Fibroblast of peridontal ligament (primary cell): ENCODE measurements at regions not wholly inside any gene's neighbourhood (a gene's known extent, or its start where the extent isn't known, plus 50 kb on each side); places are given as distances from the start of the nearest gene placed in this dataset.
"Not testable (repeated sequence)": the region's sequence is repeated elsewhere in the genome, so short reads cannot be mapped to it uniquely, and the experiment has no call there.

Source experiments
- DNase-seq: peaks from one replicate; pipeline ENCODE4 v3.0.0-alpha.2; 2010; ENCODE audit errors: extremely low read depth

- no peak for DNase-seq
Observed at GRCh38 chrX:750263-750662, 119.7 kb downstream of the SHOX start.

- DNase-seq: no peak
Observed at GRCh38 chrX:747176-747575, 116.6 kb downstream of the SHOX start.

- DNase-seq: no peak
Observed at GRCh38 chrX:739611-740010, 109.0 kb downstream of the SHOX start.

- not testable (repeated sequence) for DNase-seq
Observed at GRCh38 chrX:737021-737420, 106.4 kb downstream of the SHOX start.

GRCh38 chrX:734362-734761 is 103.8 kb downstream of the SHOX start:
- DNase-seq: no peak

GRCh38 chrX:733961-734360 is 103.4 kb downstream of the SHOX start:
- no peak for DNase-seq

- no peak for DNase-seq
Observed at GRCh38 chrX:729583-730409, 99.2 kb downstream of the SHOX start.

- not testable (repeated sequence) for DNase-seq
Observed at GRCh38 chrX:729101-729500, 98.5 kb downstream of the SHOX start.

- DNase-seq: not testable (repeated sequence)
Observed at GRCh38 chrX:728639-729038, 98.0 kb downstream of the SHOX start.

GRCh38 chrX:727738-728621 is 97.4 kb downstream of the SHOX start:
- DNase-seq: no peak

GRCh38 chrX:725971-726370 is 95.4 kb downstream of the SHOX start:
- DNase-seq: no peak

GRCh38 chrX:724256-724655 is 93.7 kb downstream of the SHOX start:
- no peak for DNase-seq

GRCh38 chrX:723781-724180 is 93.2 kb downstream of the SHOX start:
- DNase-seq: no peak

GRCh38 chrX:721354-721753 is 90.8 kb downstream of the SHOX start:
- DNase-seq: no peak

- no peak for DNase-seq
Observed at GRCh38 chrX:720825-721224, 90.2 kb downstream of the SHOX start.

GRCh38 chrX:720250-720649 is 89.7 kb downstream of the SHOX start:
- DNase-seq: no peak

GRCh38 chrX:716136-716535 is 85.5 kb downstream of the SHOX start:
- DNase-seq: no peak

GRCh38 chrX:714131-714530 is 83.5 kb downstream of the SHOX start:
- no peak for DNase-seq
